ENCODE measurements at regions not wholly inside any gene's neighbourhood (a gene's known extent, or its start where the extent isn't known, plus 50 kb on each side); places are given as distances from the start of the nearest gene placed in this dataset.
A peak's percentile ranks its signal among the peaks of the same experiment; 100 is the strongest.

DNA sequence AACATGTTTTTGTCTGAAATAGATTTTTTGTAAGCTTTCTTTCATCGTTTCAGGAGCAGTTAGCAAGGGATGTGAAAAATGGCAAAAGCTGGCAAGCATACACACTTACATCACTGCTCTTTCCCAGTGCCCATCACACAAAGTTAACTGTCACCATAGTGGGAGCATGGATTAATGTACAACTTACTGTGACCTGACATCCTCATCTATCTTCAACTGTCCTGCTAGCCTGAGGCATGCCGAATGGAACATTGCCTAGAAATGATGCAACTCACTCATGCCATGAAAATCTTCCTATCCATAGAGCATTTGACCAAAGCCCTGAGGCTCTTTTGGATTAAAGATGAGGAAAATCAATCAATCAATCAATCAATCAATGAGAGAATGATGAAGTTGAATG lies 491.7 kb upstream of the SLC10A2 start:
- intact Hi-C loops (cut with DNase I) = no loop called here
- DNase-seq = no peak

DNA sequence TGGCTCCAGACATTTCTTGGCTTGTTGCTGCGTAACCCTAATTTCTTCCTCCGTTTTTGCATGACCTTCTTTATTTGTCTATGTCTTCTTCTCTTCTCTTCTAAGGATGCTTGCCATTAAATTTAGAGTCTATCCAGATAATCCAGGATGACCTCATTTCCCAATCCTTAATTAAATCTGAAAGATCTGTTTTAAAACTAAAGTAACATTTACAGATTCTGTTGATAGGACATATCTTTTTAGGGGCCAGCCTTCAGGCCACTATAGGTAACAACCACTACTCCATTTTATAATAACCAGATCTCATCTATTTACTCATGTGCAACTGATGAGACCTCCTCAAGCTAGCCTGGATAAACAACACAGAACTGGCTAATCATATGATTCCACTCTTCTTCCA lies 490.5 kb upstream of the SLC10A2 start:
- no peak for DNase-seq
- intact Hi-C loops (cut with DNase I) = no loop called here

DNA sequence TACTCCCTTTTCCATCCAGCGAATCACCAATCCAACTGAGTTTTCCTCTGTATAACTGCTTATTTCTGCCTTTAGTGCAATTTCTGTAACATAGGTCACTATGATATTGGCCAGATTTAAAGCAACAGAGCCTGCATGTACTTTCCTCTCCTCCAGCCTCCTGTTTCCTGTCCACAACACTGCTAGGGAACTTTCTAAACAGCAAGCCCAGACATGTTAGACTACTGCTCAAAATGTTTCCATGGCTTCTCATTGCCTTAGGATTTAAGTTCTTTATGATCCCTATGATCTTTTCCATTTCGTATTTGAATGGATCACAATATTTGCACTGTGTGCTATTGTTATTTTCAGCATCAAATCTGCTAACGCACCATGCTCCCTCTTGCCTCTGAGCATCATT lies 481.7 kb upstream of the SLC10A2 start:
- intact Hi-C loops (cut with DNase I) = no loop called here

DNA sequence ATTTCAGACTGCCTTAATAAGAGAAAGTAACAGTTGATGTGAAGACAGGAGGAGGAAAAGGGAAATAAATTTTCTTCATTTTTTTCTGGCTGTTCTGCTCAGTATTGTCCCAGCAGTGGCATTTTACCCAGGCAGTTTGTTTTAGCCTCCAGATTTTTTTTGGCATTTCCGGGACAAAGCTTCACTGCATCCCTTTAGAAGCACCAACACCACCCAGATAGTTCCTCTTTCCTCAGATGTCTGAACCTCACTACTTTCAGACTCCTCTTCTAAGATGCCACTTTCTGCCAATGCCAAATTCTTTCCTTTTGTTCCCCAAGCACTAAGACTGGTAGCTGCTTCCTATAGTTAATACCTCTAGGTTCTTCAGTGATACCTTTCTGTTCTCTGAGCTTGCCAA lies 480.1 kb upstream of the SLC10A2 start:
- intact Hi-C loops (cut with DNase I) = no loop called here
- no peak for DNase-seq

More for the DNA sequence above, 481.7 kb upstream of the SLC10A2 start:
- DNase-seq = no peak

DNA sequence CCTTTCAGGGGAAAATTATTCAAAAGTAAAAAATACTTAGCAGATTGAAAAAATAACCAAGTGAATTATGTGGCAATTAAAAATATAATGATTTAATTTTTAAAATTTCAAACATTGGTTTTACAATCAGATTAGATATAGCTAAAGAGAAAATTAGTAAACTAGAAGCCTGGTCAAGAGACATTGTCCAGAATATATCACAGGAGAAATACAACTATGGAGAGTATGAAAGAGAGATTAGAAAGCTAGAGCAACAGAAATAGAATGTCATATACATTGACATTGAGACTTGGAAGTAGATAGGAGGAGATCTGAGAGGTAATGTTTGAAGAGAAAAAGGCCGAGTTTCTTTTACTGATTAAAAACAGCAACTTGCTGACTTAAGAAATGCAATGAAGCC lies 476.4 kb upstream of the SLC10A2 start:
- DNase-seq = no peak
- intact Hi-C loops (cut with DNase I) = no loop called here

DNA sequence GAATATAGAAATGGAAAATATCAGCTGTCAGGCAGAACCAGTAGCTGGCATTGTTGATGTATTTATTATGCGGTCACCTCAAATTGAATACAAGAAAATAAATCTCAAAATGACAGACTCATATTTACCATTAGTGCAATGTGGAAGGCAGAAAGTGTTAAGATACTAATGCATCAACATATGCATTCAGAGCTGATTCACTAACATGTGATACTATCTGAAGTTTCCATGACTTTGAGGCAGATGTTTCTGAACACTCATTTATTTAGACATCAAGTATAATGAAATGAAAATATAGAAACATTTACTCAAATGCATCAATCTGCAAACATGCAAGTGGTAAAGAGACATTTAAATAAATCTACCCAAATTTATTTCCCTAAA lies 474.2 kb upstream of the SLC10A2 start:
- intact Hi-C loops (cut with DNase I) = no loop called here
- DNase-seq = no peak

DNA sequence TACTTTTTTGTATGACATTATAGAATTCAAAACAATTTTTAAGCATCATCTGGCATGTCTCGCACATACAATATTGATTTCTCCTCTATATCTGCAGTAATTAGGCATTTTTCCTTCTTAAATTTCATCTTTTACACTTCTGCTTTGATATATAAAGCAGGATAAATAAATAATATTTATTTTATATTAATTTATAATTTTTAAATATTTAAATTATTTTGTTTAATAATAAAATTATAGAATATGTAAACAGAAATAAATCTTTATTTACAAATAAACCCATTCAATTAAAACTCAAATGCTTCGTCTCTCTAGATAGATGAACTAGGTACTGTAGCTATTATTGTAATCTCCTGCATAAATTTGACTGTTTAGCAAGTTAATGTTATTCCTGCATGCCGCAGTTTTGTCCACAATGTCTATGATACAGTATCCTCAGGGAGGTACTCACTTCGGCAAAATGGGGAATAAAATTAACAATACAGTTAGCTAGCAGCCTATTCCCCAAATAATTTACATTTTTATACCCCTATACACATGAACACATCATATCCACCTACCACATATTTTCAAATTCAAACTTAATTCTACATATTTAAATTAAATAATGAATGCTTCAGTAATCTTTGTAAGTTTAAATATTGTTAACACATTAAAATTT lies 473.6 kb upstream of the SLC10A2 start:
- intact Hi-C loops (cut with DNase I) = no loop called here
- no peak for DNase-seq

DNA sequence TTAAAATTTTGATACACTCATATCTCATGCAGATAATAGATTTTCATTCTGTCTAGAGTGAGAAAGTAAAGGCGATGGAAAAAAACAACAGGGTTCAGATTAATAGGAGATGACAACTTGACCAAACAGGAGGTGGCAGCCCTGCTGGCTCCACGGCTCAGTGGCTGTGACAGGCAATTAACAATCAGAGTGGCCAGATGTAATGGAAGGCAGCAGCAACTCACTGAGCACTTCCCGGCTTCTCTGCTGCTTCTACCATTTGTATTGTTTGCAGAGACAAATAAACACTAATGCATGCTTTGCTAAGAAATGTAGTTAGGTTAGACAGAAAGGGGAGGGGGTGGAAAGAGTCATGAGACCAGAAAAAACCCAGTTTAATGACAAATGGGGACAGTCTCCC lies 473.0 kb upstream of the SLC10A2 start:
- intact Hi-C loops (cut with DNase I) = no loop called here
- DNase-seq = peak in 4 of 10 donors; percentile 18 to 70 (median 66)

DNA sequence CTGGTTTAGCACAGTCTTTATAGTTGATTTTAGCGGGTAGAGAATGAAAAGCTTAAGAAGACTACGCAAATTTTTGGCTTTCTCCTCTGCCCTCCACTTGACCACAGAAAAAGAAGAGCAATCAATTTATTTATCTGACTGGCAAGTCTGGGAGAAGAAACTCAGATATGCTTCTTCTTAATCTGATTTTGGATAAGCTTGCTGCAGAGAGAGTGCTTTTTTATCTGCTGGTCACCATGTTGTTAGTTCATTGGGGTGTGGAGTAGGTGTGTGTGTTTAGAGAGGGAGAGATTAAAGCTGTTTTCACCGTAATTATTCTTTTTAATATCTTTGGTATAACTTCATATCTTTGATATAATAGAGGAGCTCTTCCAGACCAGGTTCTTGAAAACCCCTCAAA lies 471.4 kb upstream of the SLC10A2 start:
- DNase-seq = no peak
- intact Hi-C loops (cut with DNase I) = no loop called here

DNA sequence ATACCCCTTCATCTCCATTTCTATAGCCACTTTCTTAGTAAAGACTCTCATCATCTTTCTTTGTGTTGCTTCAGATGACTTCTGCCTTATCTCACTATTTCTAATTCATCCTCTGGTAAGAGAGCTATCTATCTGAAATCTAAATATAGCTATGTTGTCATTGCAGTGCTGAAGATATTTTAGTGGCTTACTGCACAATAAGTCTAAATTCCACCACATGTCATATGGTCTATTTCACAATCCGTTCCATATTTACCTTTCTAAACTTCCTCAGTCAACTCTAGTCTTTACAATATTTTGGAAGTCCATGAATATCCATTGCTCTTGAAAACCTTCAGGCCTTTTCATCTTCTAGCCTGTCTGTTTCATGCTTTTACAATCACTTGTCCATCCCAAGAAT lies 465.1 kb upstream of the SLC10A2 start:
- no peak for DNase-seq
- intact Hi-C loops (cut with DNase I) = no loop called here

DNA sequence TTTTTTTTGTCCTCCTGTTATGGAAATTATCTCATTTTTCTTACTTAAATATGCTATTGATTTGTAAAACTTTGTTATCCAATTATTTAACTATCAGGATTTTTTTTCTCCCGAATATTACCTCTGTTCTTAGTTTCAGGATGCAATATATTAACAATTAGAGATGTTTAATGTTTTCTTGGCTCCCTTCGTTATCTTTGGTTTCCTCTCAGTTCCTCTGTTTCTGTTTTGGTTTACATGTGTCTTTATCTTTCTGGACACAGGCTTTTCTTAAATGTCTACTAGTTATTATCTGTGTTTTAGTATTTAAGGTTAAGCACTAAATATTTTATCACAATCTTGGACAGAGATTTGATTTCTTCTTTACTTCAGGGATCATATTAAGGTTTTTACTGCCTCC lies 462.2 kb upstream of the SLC10A2 start:
- intact Hi-C loops (cut with DNase I) = no loop called here
- DNase-seq = no peak

DNA sequence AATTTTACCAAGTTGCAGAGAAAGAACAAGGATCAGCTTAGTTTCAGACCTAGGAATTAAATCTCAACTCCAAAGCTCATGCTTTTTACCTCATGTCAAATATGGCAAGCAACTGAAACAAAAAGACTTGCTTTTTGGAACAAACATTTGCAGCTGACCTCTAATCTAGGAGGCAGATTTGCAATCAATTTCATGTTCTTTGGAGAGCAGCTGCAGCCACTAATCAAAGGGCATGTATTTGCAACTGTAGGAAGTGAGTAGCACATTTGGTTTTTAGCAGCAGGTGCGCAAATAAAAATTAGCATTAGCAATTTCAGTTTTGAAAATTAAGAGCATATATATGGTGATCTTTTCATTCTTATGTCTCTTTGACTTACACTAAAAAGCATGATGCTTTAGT lies 459.3 kb upstream of the SLC10A2 start:
- intact Hi-C loops (cut with DNase I) = no loop called here

DNA sequence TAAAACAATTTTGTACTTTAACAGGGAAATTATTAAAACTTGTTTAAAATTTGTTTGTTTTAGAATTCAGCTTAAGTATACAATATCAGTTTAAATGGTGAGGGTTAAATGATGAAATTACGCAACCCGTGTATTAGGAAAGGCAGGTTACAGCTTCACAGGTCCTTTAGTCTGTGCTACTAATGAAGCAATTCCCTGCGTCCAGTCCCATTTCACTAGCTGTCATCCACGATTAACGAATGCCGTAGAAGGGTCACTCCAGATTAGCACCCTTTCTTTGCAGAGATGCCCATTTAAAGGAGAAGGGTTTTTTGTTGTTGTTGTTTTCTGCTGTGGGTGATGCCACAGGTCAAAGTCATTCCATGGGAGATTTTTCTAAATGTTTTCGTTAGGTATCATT lies 457.6 kb upstream of the SLC10A2 start:
- DNase-seq = no peak
- intact Hi-C loops (cut with DNase I) = no loop called here

More for the DNA sequence above, 459.3 kb upstream of the SLC10A2 start:
- DNase-seq = no peak

DNA sequence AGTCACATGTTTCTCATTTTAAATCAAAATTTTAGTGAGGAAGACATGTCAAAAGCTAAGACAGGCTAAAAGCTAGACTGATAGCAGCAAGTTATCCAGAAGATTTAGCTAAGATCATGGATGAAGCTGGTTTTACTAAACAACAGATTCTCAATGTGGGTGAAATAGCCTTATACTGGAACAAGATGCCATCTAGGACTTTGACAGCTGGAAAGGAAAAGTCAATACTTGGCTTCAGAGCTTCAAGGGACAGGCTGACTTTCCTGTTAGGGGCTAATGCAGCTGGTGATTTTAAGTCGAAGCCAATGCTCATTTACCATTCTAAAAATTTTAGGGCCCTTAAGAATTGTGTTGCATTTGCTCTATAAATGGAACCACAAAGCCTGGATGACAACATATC lies 455.3 kb upstream of the SLC10A2 start:
- intact Hi-C loops (cut with DNase I) = no loop called here
- DNase-seq = no peak

DNA sequence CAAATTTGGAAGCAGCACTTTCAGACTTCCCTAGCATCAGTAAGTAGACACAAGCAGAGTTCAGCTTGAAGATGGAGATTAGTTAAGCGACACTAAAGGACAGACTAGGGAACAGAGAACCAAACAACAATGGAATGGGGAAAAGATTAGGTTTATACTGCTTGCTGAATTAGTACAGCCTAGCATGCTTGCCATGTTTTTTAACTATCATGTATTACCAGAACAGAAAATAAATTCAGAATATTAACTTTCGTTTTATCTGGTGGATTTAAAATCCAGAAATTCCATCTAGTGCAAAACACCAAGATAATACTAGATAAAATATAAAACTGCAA lies 451.5 kb upstream of the SLC10A2 start:
- no peak for DNase-seq
- intact Hi-C loops (cut with DNase I) = no loop called here

DNA sequence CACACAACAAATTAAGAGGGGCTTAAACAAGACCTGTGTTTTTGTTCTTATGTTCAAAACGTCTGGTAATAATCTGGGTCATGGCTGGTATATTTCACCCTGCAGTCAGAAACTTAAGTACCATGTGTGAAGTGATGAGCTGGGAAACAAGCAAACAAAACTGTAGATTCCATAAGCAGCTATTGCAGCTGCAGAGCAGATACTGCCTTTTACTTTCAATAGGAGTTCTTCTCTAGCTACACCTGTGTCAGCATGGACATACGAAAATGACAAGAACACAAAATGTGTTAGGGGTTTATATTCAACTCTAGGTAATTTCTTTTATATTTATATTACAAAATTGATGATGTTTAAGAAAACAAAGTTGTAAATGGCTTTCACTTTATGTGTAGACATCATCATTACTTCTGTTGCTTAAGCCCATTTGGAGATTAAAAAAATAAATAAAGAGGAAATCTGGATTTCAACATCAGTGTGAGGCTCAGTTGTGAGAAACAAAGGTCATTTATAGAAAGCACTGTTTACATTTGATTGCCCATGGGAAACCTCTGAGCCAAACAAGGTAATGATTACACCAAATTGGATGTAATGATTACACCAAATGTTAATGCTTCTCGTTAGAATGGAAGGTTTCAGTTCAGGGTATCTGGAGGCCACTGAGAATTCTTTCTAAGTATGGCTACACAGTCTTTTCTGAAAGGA lies 451.0 kb upstream of the SLC10A2 start:
- intact Hi-C loops (cut with DNase I) = no loop called here
- DNase-seq = no peak

DNA sequence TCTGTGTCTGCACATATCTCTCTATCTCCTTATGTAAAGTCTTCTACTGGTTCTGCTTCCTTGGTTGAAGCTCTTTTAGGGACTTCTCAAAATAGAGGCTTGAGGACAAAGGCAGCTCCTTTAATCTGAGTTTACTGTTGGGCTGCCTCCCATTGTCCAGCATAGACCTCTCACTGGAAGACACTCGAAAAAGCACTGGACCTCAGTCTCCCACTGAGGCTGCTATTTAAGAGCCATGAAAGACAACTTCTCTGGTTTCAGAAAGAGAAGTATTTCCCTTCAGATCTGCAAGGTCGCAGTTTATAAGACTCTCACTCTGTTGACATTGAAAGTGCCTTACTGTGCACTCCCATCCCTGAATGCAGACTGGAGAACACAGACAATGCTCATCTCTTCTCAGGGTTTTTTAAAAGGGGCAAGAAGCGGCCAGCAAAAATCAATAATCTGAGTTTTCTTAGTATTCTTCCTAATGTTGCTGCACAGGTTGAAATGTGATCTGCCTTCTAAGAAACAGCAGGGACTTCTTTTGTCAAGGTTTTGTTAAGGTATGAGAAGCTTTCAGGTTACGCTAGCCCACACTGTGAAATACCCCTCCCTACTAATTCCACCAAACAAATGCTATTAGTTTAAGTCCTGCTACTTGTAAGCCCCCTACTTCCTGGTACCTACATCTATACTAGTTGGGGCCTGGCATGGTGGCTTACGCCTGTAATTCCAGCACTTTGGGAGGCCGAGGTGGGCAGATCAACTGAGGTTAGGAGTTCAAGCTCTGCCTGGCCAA lies 450.0 kb upstream of the SLC10A2 start:
- intact Hi-C loops (cut with DNase I) = no loop called here
- DNase-seq = peak in 1 of 10 donors; percentile 18

DNA sequence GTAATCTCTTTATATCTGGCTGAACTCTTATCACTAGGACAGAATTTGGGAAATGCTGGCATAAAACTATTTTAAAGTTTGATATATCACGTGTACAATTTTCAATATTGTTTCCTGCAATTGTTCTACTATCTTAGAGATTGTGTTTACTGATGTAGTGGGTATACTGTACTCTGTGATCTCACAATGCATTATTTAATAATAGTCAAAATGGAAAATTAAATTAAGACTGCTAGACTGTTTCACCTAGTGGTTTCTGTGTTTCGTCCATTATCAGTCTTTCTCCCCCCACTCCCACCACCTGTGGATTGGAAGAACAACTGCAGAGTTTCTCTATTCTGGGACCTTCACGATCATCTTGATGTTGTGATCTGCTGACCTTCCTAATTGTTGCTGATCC lies 449.2 kb upstream of the SLC10A2 start:
- DNase-seq = no peak
- intact Hi-C loops (cut with DNase I) = no loop called here

DNA sequence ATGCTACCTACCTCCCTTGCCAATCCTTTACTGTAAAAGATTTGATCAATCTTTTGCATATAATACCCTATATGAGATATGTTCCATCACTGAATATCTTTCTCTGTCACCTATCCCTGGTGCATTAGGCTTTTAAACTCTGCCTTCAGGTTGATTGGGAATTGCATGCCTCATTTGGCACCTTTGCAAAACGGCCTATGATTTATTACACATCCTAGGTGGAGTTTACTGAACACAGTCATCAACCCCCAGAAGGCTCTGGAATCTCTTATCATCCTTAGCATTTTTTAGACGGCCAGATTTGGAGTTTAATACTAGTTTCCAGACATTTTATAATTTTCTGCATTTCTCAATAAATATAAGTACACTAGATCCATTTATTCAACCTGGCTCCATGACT lies 448.4 kb upstream of the SLC10A2 start:
- DNase-seq = no peak
- intact Hi-C loops (cut with DNase I) = no loop called here

DNA sequence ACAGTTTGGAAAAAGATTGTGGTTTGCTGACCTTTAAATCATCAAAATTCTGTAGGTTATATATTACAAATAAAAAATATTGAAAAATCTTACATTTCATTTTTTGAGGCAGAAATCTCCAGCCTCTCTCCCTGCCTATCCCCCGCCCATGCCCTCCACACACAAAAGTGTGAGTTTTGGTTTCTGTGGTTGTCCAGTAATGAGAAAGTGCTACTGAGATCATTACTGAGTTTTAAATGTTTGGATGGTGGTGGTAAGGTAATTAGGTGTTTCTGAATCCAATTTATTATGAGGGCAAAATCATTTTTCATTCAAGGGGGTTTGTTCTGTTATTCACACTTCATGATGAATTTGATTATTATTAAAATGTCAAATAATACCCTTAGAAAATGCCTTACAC lies 448.0 kb upstream of the SLC10A2 start:
- DNase-seq = no peak
- intact Hi-C loops (cut with DNase I) = no loop called here

DNA sequence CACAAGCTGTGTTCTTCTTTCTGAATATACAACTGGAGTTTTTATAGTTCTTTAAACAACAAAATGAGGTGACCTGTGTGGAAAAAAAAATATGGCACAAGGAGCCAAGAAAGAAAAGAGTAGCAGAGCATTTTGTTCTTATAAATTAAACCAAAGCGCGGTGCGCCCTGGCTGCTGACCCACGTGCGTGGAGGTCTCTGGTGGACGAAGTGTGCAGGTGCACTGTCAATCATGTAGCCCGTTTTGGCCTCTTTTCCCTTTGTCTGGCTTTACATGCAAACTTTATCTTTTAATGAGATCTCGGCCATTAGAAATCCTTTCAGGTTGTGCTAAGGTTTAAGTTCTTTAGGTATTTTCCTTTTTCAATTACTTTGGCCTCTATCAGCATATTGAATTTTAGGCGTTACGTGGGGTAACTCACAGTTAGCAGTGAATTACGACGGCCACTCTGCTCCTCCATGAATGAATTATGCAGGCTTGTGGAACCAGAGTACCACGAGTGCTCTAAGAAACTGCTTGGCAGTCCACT lies 443.9 kb upstream of the SLC10A2 start:
- peak in 1 of 10 donors; percentile 50 for DNase-seq
- intact Hi-C loops (cut with DNase I) = no loop called here

DNA sequence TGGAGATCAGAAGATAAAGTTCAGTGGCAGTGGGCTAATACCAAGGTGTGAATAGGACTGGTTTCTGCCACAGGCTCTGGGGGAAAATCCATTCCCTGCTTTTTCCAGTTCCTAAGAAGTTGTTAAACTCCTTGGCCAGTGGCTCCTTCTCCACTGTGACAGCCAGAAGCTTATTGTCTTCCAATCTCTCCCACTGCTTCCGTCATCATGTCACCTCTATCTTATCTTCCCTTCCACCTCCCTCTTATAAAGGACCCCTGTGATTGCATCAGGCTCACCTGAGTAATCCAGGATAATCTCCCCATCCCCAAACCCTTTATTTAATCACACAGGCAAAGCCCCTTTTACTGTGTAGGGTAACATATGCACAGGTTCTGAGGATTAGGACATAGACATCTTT lies 431.2 kb upstream of the SLC10A2 start:
- intact Hi-C loops (cut with DNase I) = no loop called here
- no peak for DNase-seq

Measured in posterior cingulate gyrus (tissue), 11 donors.